Mesenchymal stem cell (in vitro differentiated cells and primary cell): ENCODE measurements at regions not wholly inside any gene's neighbourhood (a gene's known extent, or its start where the extent isn't known, plus 50 kb on each side); places are given as distances from the start of the nearest gene placed in this dataset.

ENCODE experiments used
- DNase-seq: peaks from one replicate; pipeline ENCODE4 v3.0.0-alpha.2; 2013
- H2AFZ ChIP-seq: one replicate; pipeline ENCODE4 v1.6.1; 2013; ENCODE audit warnings: low read depth, mild to moderate bottlenecking, control low read depth, inconsistent platforms, low read length, moderate library complexity
- H2AK5ac ChIP-seq: 2 replicates; pipeline ENCODE4 v1.6.1; 2013; ENCODE audit warnings: low read length, moderate library complexity, mild to moderate bottlenecking, inconsistent platforms; ENCODE audit not compliant: severe bottlenecking
- H2BK120ac ChIP-seq: one replicate; pipeline ENCODE4 v1.6.1; 2013; ENCODE audit warnings: low read depth, mild to moderate bottlenecking, inconsistent platforms, low read length, moderate library complexity
- H2BK12ac ChIP-seq, 2 experiments: one replicate each; pipeline ENCODE4 v1.6.1; 2013; ENCODE audit warnings: inconsistent platforms in 2 of 2, low read length in 2 of 2, mild to moderate bottlenecking in 2 of 2, moderate library complexity in 2 of 2, control low read depth in 1 of 2
- H2BK15ac ChIP-seq: one replicate; pipeline ENCODE4 v1.6.1; 2013; ENCODE audit warnings: mild to moderate bottlenecking, low read depth, inconsistent platforms; ENCODE audit not compliant: poor library complexity, severe bottlenecking
- H2BK5ac ChIP-seq: 2 replicates; pipeline ENCODE4 v1.6.1; 2013; ENCODE audit warnings: low read depth, mild to moderate bottlenecking, low read length, control low read depth, inconsistent platforms; ENCODE audit not compliant: poor library complexity, severe bottlenecking
- H3K14ac ChIP-seq, 2 experiments: one replicate each; pipeline ENCODE4 v1.6.1; 2013; ENCODE audit warnings: inconsistent platforms in 2 of 2, low read length in 2 of 2, control low read depth in 1 of 2, mild to moderate bottlenecking in 1 of 2, moderate library complexity in 1 of 2
- H3K18ac ChIP-seq, 2 experiments: one replicate each; pipeline ENCODE4 v1.6.1; 2013; ENCODE audit warnings: inconsistent platforms in 2 of 2, low read length in 2 of 2, control low read depth in 1 of 2, low read depth in 1 of 2, mild to moderate bottlenecking in 1 of 2
- H3K23ac ChIP-seq, 2 experiments: one replicate each; pipeline ENCODE4 v1.6.1; 2013; ENCODE audit warnings: inconsistent platforms in 2 of 2, low read length in 2 of 2, mild to moderate bottlenecking in 2 of 2, moderate library complexity in 2 of 2, control low read depth in 1 of 2
- H3K27ac ChIP-seq: 2 replicates; pipeline ENCODE4 v1.5.1; 2013; ENCODE audit warnings: mild to moderate bottlenecking, moderate library complexity, low read length, control low read depth, inconsistent platforms; ENCODE audit not compliant: poor library complexity, severe bottlenecking
- H3K27me3 ChIP-seq, 2 experiments: 2 replicates each; pipeline versions ENCODE4 v1.6.1 to v1.7.0; 2013; ENCODE audit warnings: low read length in 2 of 2, mild to moderate bottlenecking in 2 of 2, moderate library complexity in 2 of 2, control low read depth in 1 of 2, inconsistent platforms in 1 of 2; ENCODE audit not compliant: control insufficient read depth in 1 of 2, insufficient read depth in 1 of 2
- H3K36me3 ChIP-seq, 2 experiments: 2 replicates each; pipeline versions ENCODE4 v1.6.1 to v1.7.0; 2013; ENCODE audit warnings: low read length in 2 of 2, control low read depth in 1 of 2, inconsistent platforms in 1 of 2, low read depth in 1 of 2, mild to moderate bottlenecking in 1 of 2; ENCODE audit not compliant: insufficient read depth in 2 of 2, control insufficient read depth in 1 of 2
- H3K4ac ChIP-seq, 2 experiments: one replicate each; pipeline ENCODE4 v1.6.1; 2013; ENCODE audit warnings: inconsistent platforms in 2 of 2, low read length in 2 of 2, mild to moderate bottlenecking in 2 of 2, moderate library complexity in 2 of 2, control low read depth in 1 of 2, low read depth in 1 of 2
- H3K4me1 ChIP-seq: 2 replicates; pipeline ENCODE4 v1.6.1; 2013; ENCODE audit warnings: low read depth, low read length, control low read depth; ENCODE audit not compliant: control insufficient read depth, insufficient read depth
- H3K4me2 ChIP-seq: 2 replicates; pipeline ENCODE4 v1.6.1; 2013; ENCODE audit warnings: low read length, mild to moderate bottlenecking, inconsistent platforms; ENCODE audit not compliant: poor library complexity, severe bottlenecking
- H3K4me3 ChIP-seq, 2 experiments: 2 replicates each; pipeline versions ENCODE4 v1.5.1 to v1.7.0; 2013; ENCODE audit warnings: low read length in 2 of 2, mild to moderate bottlenecking in 2 of 2, control low read depth in 1 of 2, low read depth in 1 of 2; ENCODE audit not compliant: insufficient read depth in 1 of 2
- H3K79me1 ChIP-seq: replicated peaks from 2 replicates; pipeline ENCODE4 v1.6.1; 2013; ENCODE audit warnings: mild to moderate bottlenecking, control low read depth, low read length, inconsistent platforms; ENCODE audit not compliant: poor library complexity, severe bottlenecking
- H3K9ac ChIP-seq: 2 replicates; pipeline ENCODE4 v1.7.0; 2013; ENCODE audit warnings: mild to moderate bottlenecking, low read length, moderate library complexity
- H3K9me3 ChIP-seq: 2 replicates; pipeline ENCODE4 v1.7.0; 2013; ENCODE audit warnings: mild to moderate bottlenecking, low read length; ENCODE audit not compliant: control insufficient read depth
- H4K8ac ChIP-seq: one replicate; pipeline ENCODE4 v1.6.1; 2013; ENCODE audit warnings: inconsistent platforms, mild to moderate bottlenecking, low read length, moderate library complexity
- H4K91ac ChIP-seq: one replicate; pipeline ENCODE4 v1.6.1; 2013; ENCODE audit warnings: mild to moderate bottlenecking, low read length, inconsistent platforms
- WGBS: methylation state at CpG from one replicate; pipeline ENCODE4 v1.1.7; 2013; ENCODE audit warnings: mixed read lengths; 5-methylcytosine and 5-hydroxymethylcytosine counted together

DNA sequence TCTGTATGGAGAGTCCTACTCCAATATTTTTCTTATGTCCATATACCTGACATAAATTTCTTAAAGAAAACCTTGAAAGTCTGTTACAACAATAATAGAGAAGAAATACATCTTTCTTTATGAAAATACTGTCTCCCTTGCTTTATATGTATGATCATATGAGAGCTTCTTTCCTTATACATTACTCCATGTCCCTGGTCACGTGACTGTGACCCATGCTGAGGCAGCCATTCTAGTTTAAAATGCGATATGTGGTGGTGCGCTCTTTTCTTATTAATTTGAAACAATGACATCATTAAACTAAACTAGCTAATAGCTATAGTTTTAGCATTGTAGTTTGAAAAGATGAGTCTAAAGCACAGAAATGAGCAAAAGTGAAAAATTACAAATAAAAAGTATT, 1120.3 kb upstream of the PRR20A start:
- Histone ChIP-seq H3K4me1 (no peaks in the 10 kb centered on the region), H3K9me3 (peaks cover 20% of the 10 kb centered on the region), H2BK12ac (no peak overlapping the region), H4K8ac (no peak overlapping the region), H2AFZ (no peak overlapping the region), H4K91ac (no peak overlapping the region), H2BK120ac (no peak overlapping the region), H3K4me3 (no peak overlapping the region), H3K4ac (no peak overlapping the region), H2BK15ac (no peak overlapping the region), H3K9ac (no peak overlapping the region), H3K14ac (no peak overlapping the region), H3K18ac (no peak overlapping the region), H2BK5ac (no peak overlapping the region), H3K36me3 (no peaks in the 10 kb centered on the region), H3K79me1 (no peaks in the 10 kb centered on the region), H3K23ac (no peak overlapping the region), H3K27ac (no peak overlapping the region), H3K4me2 (no peak overlapping the region), H2AK5ac (no peak overlapping the region), H3K27me3 (no peaks in the 10 kb centered on the region)
- WGBS, result 78% methylated on average over 1 of the region's 3 CpGs
- DNase-seq, result no peak

- Histone ChIP-seq H3K36me3 (no peaks in the 10 kb centered on the region), H3K14ac (no peak overlapping the region), H3K18ac (no peak overlapping the region), H3K9me3 (peaks cover 5% of the 10 kb centered on the region), H2AK5ac (no peak overlapping the region), H3K23ac (no peak overlapping the region), H2AFZ (no peak overlapping the region), H3K27ac (no peak overlapping the region), H2BK120ac (no peak overlapping the region), H3K27me3 (no peaks in the 10 kb centered on the region), H4K91ac (no peak overlapping the region), H3K4ac (no peak overlapping the region), H3K9ac (no peak overlapping the region), H3K79me1 (no peaks in the 10 kb centered on the region), H3K4me2 (no peak overlapping the region), H3K4me1 (no peaks in the 10 kb centered on the region), H2BK5ac (no peak overlapping the region), H3K4me3 (no peak overlapping the region), H4K8ac (no peak overlapping the region), H2BK15ac (no peak overlapping the region), H2BK12ac (no peak overlapping the region)
- WGBS, result 86% methylated on average over 8 of the region's 8 CpGs
- DNase-seq, result no peak
These were observed 1100.7 kb upstream of the PRR20A start for GRCh38 chr13:56039992-56040391.

- Histone ChIP-seq H3K4me1 (no peaks in the 10 kb centered on the region), H3K14ac (no peak overlapping the region), H3K4me2 (no peak overlapping the region), H4K8ac (no peak overlapping the region), H2BK120ac (no peak overlapping the region), H3K36me3 (no peaks in the 10 kb centered on the region), H3K23ac (no peak overlapping the region), H3K27ac (no peak overlapping the region), H2BK15ac (no peak overlapping the region), H3K4ac (no peak overlapping the region), H2AK5ac (no peak overlapping the region), H4K91ac (no peak overlapping the region), H3K9me3 (no peaks in the 10 kb centered on the region), H2AFZ (no peak overlapping the region), H3K4me3 (no peak overlapping the region), H3K18ac (no peak overlapping the region), H3K9ac (no peak overlapping the region), H3K27me3 (no peaks in the 10 kb centered on the region), H2BK12ac (no peak overlapping the region), H3K79me1 (no peaks in the 10 kb centered on the region), H2BK5ac (no peak overlapping the region)
- DNase-seq, result no peak
- WGBS, result no CpG with 5 or more reads among the region's 1 CpG
These were observed 1074.4 kb upstream of the PRR20A start for GRCh38 chr13:56066321-56066720.

DNA sequence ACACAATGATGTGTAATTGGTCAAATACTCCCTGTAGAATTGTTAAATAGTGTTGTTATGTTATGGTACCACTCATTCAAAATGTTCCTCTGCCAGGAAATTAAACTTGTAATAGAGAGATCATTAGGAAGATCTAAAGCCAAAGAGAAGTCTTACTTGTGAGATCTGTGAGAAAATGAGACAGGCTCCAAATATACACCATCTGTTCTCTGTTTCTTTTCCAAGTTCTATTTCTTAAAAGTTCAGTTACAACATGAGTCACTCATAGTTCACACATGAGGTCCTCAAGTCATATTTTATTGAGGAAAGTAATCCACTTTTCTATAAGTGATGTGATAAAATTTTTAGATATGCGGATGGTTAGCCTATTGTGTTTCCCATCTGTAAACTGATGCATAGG, 1038.1 kb upstream of the PRR20A start:
- Histone ChIP-seq H3K4me3 (no peak overlapping the region), H3K9ac (no peak overlapping the region), H3K27me3 (no peaks in the 10 kb centered on the region), H4K91ac (no peak overlapping the region), H3K23ac (no peak overlapping the region), H2BK120ac (no peak overlapping the region), H4K8ac (no peak overlapping the region), H2AFZ (no peak overlapping the region), H2AK5ac (no peak overlapping the region), H3K9me3 (peaks cover 33% of the 10 kb centered on the region), H3K4me1 (no peaks in the 10 kb centered on the region), H3K14ac (no peak overlapping the region), H3K79me1 (no peaks in the 10 kb centered on the region), H2BK5ac (no peak overlapping the region), H3K4me2 (no peak overlapping the region), H2BK12ac (no peak overlapping the region), H3K4ac (no peak overlapping the region), H2BK15ac (no peak overlapping the region), H3K18ac (no peak overlapping the region), H3K27ac (no peak overlapping the region), H3K36me3 (no peaks in the 10 kb centered on the region)
- no CpG with 5 or more reads among the region's 1 CpG for WGBS
- no peak for DNase-seq
